Retinal pigment epithelial cell (primary cell): ENCODE measurements at regions not wholly inside any gene's neighbourhood (a gene's known extent, or its start where the extent isn't known, plus 50 kb on each side); places are given as distances from the start of the nearest gene placed in this dataset.
"Not testable (repeated sequence)": the region's sequence is repeated elsewhere in the genome, so short reads cannot be mapped to it uniquely, and the experiment has no call there.

Source experiments
- DNase-seq: peaks from one replicate; pipeline ENCODE4 v3.0.0-alpha.2; 2010; ENCODE audit warnings: low read depth
- H3K4me3 ChIP-seq: 2 replicates; pipeline ENCODE4 v1.5.1; 2011; ENCODE audit warnings: mild to moderate bottlenecking, low read length, control low read depth, moderate library complexity
- CTCF ChIP-seq: conservative IDR thresholded peaks from 2 replicates; pipeline ENCODE4 v1.5.1; 2011; ENCODE audit warnings: low read depth, low read length, control low read depth, inconsistent platforms

GRCh38 chr12:41653386-41654326 lies 465.5 kb downstream of the PDZRN4 start:
- TF ChIP-seq CTCF, result no peak
- no peak for DNase-seq
- no peak overlapping the region for H3K4me3 ChIP-seq

- no peak for DNase-seq
Observed at GRCh38 chr12:41652981-41653380, 464.9 kb downstream of the PDZRN4 start.

GRCh38 chr12:41645624-41646023 lies 457.5 kb downstream of the PDZRN4 start:
- H3K4me3 ChIP-seq, result no peak overlapping the region
- no peak for TF ChIP-seq CTCF
- no peak for DNase-seq

More at GRCh38 chr12:41652981-41653380, 464.9 kb downstream of the PDZRN4 start:
- H3K4me3 ChIP-seq, result no peak overlapping the region
- TF ChIP-seq CTCF, result no peak

- H3K4me3 ChIP-seq, DNase-seq: not testable (repeated sequence)
Observed at GRCh38 chr12:41642808-41643207, 454.7 kb downstream of the PDZRN4 start.

- TF ChIP-seq CTCF, result no peak
- DNase-seq, result no peak
Observed at GRCh38 chr12:41636653-41637052, 448.5 kb downstream of the PDZRN4 start.

GRCh38 chr12:41635626-41636364 lies 447.7 kb downstream of the PDZRN4 start:
- no peak for TF ChIP-seq CTCF
- DNase-seq, result no peak
- no peak overlapping the region for H3K4me3 ChIP-seq

More at GRCh38 chr12:41636653-41637052, 448.5 kb downstream of the PDZRN4 start:
- H3K4me3 ChIP-seq, result no peak overlapping the region

DNA sequence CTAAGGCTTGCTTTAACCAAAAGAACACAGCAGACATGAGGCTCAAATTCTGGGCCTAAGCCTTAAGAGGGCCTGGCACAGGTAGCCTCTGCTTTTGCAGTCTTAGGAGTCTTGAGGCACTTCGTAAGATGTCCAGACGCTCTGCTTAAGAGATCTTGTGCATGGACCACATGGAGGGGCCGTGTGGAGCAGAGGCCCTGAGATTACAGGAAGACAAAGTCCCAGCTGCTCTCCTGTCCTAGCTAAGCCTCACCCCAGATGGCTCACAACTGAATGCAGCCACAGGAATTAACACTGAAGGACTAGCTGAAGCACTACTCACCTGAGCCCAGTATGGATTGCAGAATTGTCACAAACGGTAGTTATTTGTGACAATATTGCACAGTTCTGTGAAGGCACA lies 446.0 kb downstream of the PDZRN4 start:
- no peak for DNase-seq
- no peak overlapping the region for H3K4me3 ChIP-seq
- TF ChIP-seq CTCF, result no peak
